Ectodermal cell (in vitro differentiated cells): ENCODE measurements at regions not wholly inside any gene's neighbourhood (a gene's known extent, or its start where the extent isn't known, plus 50 kb on each side); places are given as distances from the start of the nearest gene placed in this dataset.

Source experiments
- H3K27ac ChIP-seq: 2 replicates; pipeline ENCODE4 v1.7.0; 2013; ENCODE audit warnings: mild to moderate bottlenecking, low read depth, low read length; ENCODE audit not compliant: insufficient read depth, poor library complexity, severe bottlenecking
- H3K27me3 ChIP-seq: 2 replicates; pipeline ENCODE4 v1.7.0; 2013; ENCODE audit warnings: mild to moderate bottlenecking, low read length; ENCODE audit not compliant: insufficient read depth, control insufficient read depth, poor library complexity, severe bottlenecking
- H3K36me3 ChIP-seq: one replicate; pipeline ENCODE4 v1.7.0; 2013; ENCODE audit warnings: low read length; ENCODE audit not compliant: control insufficient read depth, insufficient read depth
- H3K4me1 ChIP-seq: one replicate; pipeline ENCODE4 v1.7.0; 2013; ENCODE audit warnings: low read length; ENCODE audit not compliant: control insufficient read depth, insufficient read depth
- H3K4me3 ChIP-seq: 2 replicates; pipeline ENCODE4 v1.7.0; 2013; ENCODE audit warnings: low read depth, low read length, control low read depth; ENCODE audit not compliant: insufficient read depth
- H3K9me3 ChIP-seq: 2 replicates; pipeline ENCODE4 v1.7.0; 2013; ENCODE audit warnings: mild to moderate bottlenecking, low read length, moderate library complexity; ENCODE audit not compliant: control insufficient read depth
- WGBS, 2 experiments: methylation state at CpG; one replicate each; pipeline ENCODE4 v1.1.7; 2013; ENCODE audit warnings: missing lambda C conversion rate in 2 of 2; 5-methylcytosine and 5-hydroxymethylcytosine counted together

DNA sequence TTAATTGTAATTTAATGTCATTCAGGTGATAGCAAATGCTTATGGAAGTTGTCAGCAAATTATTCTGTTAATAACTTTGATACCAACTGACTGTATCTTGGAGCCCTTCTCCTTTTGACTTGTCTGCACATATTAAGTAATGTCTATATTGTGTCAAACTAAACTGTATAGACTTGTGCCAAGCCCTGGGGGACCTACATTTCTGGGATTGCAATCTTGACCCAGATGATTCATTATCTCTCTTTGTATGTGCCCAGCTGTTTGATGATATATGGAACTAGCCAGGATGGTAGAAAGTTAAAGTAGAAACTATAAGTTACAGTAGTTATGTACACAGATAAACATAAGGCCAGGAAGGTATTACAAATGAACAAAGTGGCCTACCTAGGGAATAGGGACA is 402.8 kb upstream of the RARB start:
- no peaks in the 10 kb centered on the region for H3K27me3 ChIP-seq
- H3K36me3 ChIP-seq = no peaks in the 10 kb centered on the region
- no peaks in the 10 kb centered on the region for H3K4me1 ChIP-seq

DNA sequence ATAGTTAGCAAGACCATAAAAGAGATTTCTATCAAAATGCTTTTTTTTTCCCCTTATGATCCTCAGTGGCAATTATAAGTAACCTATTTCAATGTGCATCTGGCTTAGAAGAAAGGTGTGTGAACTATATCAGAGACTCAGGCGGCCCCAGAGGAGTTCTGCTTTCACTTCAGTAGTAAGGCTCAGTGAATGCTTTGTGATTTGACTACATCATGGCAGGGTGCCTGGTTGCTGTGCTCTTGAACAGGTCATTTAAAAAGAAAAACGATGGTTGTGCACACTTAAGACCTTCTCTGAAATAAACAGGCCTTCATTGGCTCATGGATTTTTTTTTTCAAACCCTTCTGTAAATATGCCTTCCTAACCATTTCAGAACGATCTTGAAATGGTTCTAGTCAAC is 400.4 kb upstream of the RARB start:
- Histone ChIP-seq H3K36me3 (no peaks in the 10 kb centered on the region), H3K27me3 (no peaks in the 10 kb centered on the region), H3K4me1 (no peaks in the 10 kb centered on the region), H3K27ac (no peak overlapping the region), H3K9me3 (no peaks in the 10 kb centered on the region), H3K4me3 (no peak overlapping the region)
- 75 to 83% methylated on average over 3 of the region's 3 CpGs for WGBS, 2 experiments

More for the DNA sequence above, 402.8 kb upstream of the RARB start:
- H3K27ac ChIP-seq = no peak overlapping the region
- H3K4me3 ChIP-seq = no peak overlapping the region
- no peaks in the 10 kb centered on the region for H3K9me3 ChIP-seq

DNA sequence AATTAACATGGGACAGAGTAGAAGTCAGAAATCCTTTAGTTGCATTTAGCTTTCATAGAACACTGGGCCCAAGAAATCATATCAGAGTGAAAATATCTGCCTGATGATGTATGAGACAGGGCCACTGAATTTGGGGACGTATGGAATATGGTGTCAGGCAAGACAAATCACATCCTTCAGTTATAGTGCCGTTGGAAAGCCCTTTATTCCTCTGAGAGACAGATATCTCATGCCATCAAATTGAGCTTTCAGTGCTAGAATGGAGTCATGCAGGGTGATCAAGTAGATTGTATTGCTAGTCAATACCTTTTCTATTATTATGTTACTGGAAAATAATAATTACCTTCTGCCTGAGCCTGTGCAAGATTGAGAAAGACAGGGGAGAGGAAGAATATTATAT is 398.2 kb upstream of the RARB start:
- Histone ChIP-seq H3K4me3 (no peak overlapping the region), H3K27ac (no peak overlapping the region), H3K9me3 (no peaks in the 10 kb centered on the region), H3K27me3 (no peaks in the 10 kb centered on the region), H3K36me3 (no peaks in the 10 kb centered on the region), H3K4me1 (no peaks in the 10 kb centered on the region)
- 59 to 63% methylated on average over 2 of the region's 2 CpGs for WGBS, 2 experiments

DNA sequence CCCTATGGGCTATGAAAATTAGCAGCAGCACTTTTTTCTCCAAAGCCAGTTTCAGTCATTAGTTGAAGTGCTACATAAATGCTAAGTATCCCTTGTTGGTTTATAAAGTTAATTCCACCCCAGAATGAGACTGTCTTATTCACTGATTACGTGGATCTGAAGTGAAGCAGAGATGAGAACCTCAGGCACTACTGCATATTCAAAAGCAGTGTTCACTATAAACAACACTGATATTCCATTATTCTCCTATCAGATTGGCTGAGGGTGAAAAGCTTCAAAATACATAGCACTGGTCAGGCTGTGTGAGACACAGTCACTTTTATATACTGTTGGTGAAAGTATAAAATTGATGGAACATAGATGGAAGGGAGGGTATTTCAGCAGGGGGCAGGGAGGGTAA is 395.7 kb upstream of the RARB start:
- Histone ChIP-seq H3K4me3 (no peak overlapping the region), H3K27ac (no peak overlapping the region)
- WGBS, 2 experiments = 89 to 100% methylated on average over 1 of the region's 1 CpG

DNA sequence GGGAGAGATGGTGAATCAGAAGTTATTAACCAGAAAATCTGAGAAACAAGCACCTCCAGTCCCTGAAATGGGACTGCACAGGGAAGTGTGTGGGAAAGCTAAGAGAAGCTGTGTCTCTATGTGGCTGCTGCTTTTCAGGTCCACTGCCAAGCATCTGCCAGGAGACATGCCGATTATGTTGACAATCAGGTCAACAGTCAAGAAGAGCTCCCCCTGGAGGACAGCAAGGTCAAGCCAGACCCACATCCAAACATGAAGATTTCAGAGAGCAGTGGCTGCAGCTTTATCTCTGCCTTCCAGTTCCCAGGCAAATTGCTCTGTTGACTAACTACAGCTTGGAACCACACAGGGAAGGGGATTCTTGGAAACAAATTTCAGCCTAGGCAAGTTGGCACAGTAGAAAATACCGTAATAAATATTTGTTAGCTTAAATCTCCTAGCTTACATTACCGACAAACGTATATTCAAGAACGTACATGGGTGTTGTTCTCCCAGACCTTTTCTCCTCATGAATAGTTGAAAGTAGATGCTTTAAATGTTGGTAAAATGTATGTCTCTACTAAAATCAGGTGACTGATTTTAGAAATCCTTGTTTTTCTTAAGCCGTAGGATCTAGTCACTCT is 394.5 kb upstream of the RARB start:
- Histone ChIP-seq H3K36me3 (no peaks in the 10 kb centered on the region), H3K9me3 (no peaks in the 10 kb centered on the region), H3K4me3 (no peak overlapping the region), H3K27ac (no peak overlapping the region), H3K27me3 (no peaks in the 10 kb centered on the region), H3K4me1 (no peaks in the 10 kb centered on the region)
- WGBS, 2 experiments = 85 to 90% methylated on average over 6 of the region's 6 CpGs

More for the DNA sequence above, 395.7 kb upstream of the RARB start:
- Histone ChIP-seq H3K4me1 (no peaks in the 10 kb centered on the region), H3K9me3 (no peaks in the 10 kb centered on the region), H3K27me3 (no peaks in the 10 kb centered on the region), H3K36me3 (no peaks in the 10 kb centered on the region)

DNA sequence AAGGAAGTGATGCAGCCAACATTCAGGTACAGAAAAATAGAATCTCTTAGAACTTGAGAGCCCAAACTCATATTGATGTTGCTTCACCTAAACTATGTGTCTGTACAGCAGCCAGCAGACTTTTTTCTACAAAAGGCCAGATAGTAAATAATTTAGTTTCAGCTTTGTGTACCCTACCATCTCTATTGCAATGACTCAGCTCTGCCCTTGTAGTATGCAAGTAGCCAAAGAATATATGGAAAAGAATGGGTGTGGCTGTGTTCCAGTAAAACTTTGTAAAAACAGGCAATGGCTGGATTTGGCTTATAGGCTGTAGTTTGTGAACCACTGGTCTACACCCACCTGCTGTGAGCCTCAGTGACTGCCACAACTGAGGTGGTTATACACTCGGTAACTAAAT is 392.5 kb upstream of the RARB start:
- no peak overlapping the region for H3K4me3 ChIP-seq
- 82 to 92% methylated on average over 1 of the region's 1 CpG for WGBS, 2 experiments

DNA sequence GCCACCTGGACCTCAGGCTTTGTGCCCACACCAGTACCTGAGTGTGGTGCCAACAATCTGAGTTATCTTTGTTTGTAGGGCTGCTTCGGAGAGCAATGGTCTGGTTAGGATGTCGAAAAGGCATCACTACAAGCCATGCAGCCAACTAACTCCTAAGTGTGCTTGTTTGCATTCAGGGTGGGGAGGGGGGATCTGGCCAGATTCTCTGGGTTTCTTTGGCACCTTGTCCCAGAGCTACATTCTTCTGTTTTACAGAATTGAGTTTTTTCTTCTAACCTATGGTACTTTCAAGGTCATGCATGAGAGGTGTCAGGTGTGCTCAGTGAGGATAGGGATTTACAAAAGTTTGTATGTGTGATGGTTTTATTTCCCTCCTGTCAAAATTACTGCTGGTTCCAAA is 391.4 kb upstream of the RARB start:
- Histone ChIP-seq H3K27me3 (no peaks in the 10 kb centered on the region), H3K4me1 (no peaks in the 10 kb centered on the region), H3K27ac (no peak overlapping the region), H3K9me3 (no peaks in the 10 kb centered on the region), H3K36me3 (no peaks in the 10 kb centered on the region), H3K4me3 (no peak overlapping the region)
- WGBS, 2 experiments = 95 to 96% methylated on average over 2 of the region's 2 CpGs

More for the DNA sequence above, 392.5 kb upstream of the RARB start:
- Histone ChIP-seq H3K4me1 (no peaks in the 10 kb centered on the region), H3K27me3 (no peaks in the 10 kb centered on the region), H3K27ac (no peak overlapping the region), H3K36me3 (no peaks in the 10 kb centered on the region), H3K9me3 (no peaks in the 10 kb centered on the region)

DNA sequence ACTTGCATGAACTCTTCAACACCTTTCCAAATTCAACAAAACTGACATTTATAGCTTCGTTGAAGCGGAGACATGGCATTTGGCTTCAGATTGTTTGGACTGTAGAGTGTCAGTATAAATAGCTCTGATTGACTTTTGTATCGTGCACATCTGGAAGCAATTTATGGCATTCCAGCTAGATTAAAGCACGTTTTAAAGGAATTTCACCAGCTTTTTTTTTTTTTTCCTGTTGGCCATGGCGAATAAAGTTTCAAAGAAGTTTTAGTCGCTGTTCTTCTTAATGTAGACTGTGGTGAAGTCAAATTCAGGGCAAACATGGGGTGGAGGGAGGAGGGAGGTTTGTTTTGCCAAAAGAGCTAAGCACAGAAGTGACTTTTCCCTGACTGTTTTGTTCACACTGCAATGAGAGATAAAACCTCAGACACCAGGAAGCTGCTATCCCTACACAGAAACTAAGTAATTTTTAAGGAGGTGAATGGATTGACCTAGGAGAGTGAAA is 391.0 kb upstream of the RARB start:
- Histone ChIP-seq H3K4me3 (no peak overlapping the region), H3K27me3 (no peaks in the 10 kb centered on the region), H3K27ac (no peak overlapping the region), H3K4me1 (no peaks in the 10 kb centered on the region), H3K36me3 (no peaks in the 10 kb centered on the region), H3K9me3 (no peaks in the 10 kb centered on the region)
- 92 to 94% methylated on average over 6 of the region's 6 CpGs for WGBS, 2 experiments

DNA sequence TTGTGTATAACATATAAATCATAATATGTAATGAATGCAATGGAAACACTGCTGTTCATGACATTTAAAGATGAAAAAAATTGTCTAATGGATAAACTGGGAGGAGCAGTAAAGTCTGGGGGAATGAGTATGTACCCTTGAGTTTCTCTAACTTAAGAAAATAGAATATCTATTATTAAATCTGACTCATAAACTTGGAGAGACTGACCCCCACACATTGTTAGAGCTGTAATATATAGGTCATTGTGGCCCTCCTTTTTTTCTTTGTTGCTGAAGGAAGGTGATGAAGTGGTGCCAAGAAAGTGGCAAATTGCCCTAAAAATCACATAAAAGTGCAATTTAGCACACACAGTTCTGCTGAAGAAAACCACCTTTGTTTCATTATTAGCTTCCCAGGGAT is 389.8 kb upstream of the RARB start:
- H3K9me3 ChIP-seq = no peaks in the 10 kb centered on the region
- no peaks in the 10 kb centered on the region for H3K36me3 ChIP-seq
- H3K4me3 ChIP-seq = no peak overlapping the region
- H3K27me3 ChIP-seq = no peaks in the 10 kb centered on the region
- no peaks in the 10 kb centered on the region for H3K4me1 ChIP-seq
- H3K27ac ChIP-seq = no peak overlapping the region

DNA sequence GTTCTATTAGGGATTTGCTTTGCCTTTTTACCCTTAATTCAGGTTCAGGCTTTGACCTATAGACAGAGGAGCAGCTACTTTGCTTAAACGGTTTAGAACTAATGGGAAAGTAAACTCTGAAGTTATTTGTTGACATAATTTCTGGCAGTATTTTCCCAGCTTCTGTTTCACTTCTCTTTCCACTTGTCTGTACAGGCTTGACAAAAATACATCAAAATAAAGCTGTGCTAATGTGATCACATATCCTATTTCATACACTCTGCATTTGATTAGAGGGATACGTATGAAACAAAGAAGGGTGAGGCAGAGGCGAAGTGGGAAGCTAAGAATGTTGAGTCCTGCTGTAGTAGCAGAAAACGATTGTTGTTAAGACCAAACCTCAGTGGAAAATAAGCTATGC is 389.1 kb upstream of the RARB start:
- Histone ChIP-seq H3K27ac (no peak overlapping the region), H3K27me3 (no peaks in the 10 kb centered on the region), H3K9me3 (no peaks in the 10 kb centered on the region), H3K4me1 (no peaks in the 10 kb centered on the region), H3K4me3 (no peak overlapping the region), H3K36me3 (no peaks in the 10 kb centered on the region)
- 92 to 96% methylated on average over 4 of the region's 4 CpGs for WGBS, 2 experiments

DNA sequence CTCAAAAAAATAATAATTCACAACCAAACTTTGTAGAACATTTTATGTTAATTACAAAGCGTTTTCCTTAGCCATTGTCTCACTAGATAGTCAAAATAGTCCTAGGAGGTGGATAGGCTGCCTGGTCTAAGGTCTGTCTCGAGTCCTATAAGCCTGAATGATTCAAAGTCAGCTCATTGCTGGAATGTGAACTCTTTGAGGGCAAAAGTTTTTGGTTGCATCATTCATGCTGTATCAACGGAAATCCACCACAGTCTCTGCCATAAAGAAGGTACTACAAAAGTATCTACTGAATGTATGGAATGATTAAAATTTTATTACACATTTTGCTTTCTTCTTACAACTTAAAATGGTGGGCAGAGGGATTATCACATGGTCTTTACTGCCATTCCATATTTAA is 387.3 kb upstream of the RARB start:
- Histone ChIP-seq H3K4me1 (peaks cover 5% of the 10 kb centered on the region), H3K4me3 (no peak overlapping the region), H3K27ac (no peak overlapping the region), H3K27me3 (no peaks in the 10 kb centered on the region), H3K9me3 (no peaks in the 10 kb centered on the region), H3K36me3 (no peaks in the 10 kb centered on the region)
- 76 to 83% methylated on average over 1 to 2 of the region's 3 CpGs for WGBS, 2 experiments
